Gastroesophageal sphincter (tissue), 3 donors: ENCODE measurements at regions not wholly inside any gene's neighbourhood (a gene's known extent, or its start where the extent isn't known, plus 50 kb on each side); places are given as distances from the start of the nearest gene placed in this dataset.

ENCODE experiments used
- CTCF ChIP-seq, 4 experiments: fragments of 200-600 bp in 2 of 4; fragments of 450-650 bp in 2 of 4; sonication (generic) in 1 of 4; IDR thresholded peaks; one replicate each; pipeline ENCODE4 v1.5.1; 2017 to 2019; ENCODE audit warnings: antibody characterized with exemption in 4 of 4, mild to moderate bottlenecking in 2 of 4, moderate library complexity in 2 of 4
- EP300 ChIP-seq: sonication (generic); formaldehyde crosslinking; IDR thresholded peaks from one replicate; pipeline ENCODE4 v1.6.1; 2017; ENCODE audit warnings: antibody characterized with exemption, mild to moderate bottlenecking
- POLR2A ChIP-seq, 2 donors: fragments of 450-650 bp; IDR thresholded peaks; one replicate each; pipeline ENCODE4 v1.6.1; 2017; ENCODE audit warnings: antibody characterized with exemption in 2 of 2, mild to moderate bottlenecking in 2 of 2, moderate library complexity in 1 of 2

GRCh38 chr22:34579519-34579918, 486.4 kb upstream of the ISX start:
- TF ChIP-seq POLR2A (IDR thresholded peaks at IDR 0.05) (no peak), CTCF (IDR thresholded peaks at IDR 0.05) (no peak), EP300 (no peak)
